ENCODE measurements at regions not wholly inside any gene's neighbourhood (a gene's known extent, or its start where the extent isn't known, plus 50 kb on each side); places are given as distances from the start of the nearest gene placed in this dataset.

- peak; percentile 70 to 71 for DNase-seq
Observed at GRCh38 chr19:29263305-29264135, 50.6 kb upstream of the UQCRFS1 start.

GRCh38 chr19:29264897-29265296, 51.9 kb upstream of the UQCRFS1 start:
- DNase-seq, result no peak

DNA sequence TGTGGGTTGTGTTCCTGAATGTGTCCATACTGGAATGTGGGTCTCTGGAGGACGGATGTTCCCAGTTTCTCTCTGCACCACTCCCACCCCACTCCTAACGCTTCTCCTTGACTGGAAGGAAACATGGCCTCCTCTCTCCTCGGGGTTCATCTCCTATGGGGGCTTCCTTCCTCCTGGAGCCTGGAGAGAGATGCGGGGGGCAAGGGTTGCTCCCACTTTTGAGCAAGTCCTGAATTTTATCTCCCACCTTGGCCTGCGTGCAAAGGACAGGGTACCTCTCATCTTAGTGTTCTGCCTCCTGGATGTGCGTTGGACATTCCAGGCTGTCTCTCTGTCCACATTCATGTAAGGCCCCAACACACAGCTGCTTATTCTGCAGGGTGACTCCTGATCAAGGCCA, 52.5 kb upstream of the UQCRFS1 start:
- DNase-seq, result no peak

GRCh38 chr19:29266001-29266400, 53.0 kb upstream of the UQCRFS1 start:
- DNase-seq, result no peak

- no peak for DNase-seq
Observed at GRCh38 chr19:29266603-29267002, 53.7 kb upstream of the UQCRFS1 start.

DNA sequence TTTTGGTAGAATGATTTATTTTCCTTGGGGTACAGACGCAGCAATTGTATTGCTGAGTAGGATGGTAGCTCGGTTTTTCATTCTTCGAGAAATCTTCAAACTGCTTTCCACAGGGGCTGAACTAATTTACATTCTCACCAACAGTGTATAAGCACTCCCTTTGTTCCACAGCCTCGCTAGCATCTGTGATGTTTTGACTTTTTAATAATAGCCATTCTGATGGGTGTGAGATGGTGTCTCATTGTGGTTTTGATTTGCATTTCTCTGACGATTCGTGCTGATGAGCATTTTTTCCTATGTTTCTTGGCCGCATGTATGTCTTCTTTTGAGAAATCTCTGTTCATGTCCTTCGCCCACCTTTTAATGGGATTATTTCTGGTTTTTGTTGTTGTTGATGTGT, 54.8 kb upstream of the UQCRFS1 start:
- no peak for DNase-seq

GRCh38 chr19:29268103-29268502, 55.2 kb upstream of the UQCRFS1 start:
- no peak for DNase-seq

- no peak for DNase-seq
Observed at GRCh38 chr19:29268721-29269393, 55.9 kb upstream of the UQCRFS1 start.

DNA sequence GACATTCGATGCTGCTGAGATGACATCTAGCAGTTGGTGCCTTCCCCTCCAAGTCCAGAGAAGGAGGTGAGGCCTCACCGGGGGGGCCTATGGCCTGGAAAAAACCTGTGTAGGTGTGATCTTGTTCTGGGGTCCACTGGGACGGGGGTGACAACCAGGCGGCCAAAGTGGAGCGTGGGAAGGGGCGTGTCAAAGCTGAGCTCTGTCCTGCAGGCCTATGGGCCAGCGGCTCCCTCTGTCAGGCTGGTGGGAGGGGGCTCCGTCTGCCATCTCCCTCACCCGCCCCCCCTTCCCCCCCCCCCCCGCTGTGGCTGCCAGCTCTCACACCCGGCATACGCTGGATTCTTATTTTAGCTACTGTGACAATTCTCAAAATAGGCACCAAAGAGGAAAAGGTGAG, 56.7 kb upstream of the UQCRFS1 start:
- DNase-seq, result no peak

DNA sequence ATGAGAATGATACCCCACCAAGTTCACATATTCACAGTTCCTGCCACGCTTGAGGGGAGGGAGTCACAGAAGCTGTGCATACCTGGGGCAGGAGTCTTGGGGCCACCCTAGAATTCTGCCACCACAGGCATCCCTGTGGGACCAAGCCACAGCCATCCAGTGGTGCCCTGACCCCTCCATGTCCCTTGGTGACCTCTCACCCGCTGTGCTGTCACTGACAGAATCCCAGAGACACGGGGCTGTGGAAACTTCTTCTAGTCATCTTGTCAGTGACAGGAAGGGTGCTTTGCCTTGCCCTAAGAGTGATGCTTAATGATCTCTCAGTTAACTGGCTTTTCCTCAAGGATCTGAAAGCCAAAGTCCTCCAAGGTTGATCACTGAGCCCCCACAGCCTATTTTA, 58.4 kb upstream of the UQCRFS1 start:
- no peak for DNase-seq

- no peak for DNase-seq
Observed at GRCh38 chr19:29271911-29272310, 59.0 kb upstream of the UQCRFS1 start.

- DNase-seq, result no peak
Observed at GRCh38 chr19:29273000-29273640, 60.2 kb upstream of the UQCRFS1 start.

DNA sequence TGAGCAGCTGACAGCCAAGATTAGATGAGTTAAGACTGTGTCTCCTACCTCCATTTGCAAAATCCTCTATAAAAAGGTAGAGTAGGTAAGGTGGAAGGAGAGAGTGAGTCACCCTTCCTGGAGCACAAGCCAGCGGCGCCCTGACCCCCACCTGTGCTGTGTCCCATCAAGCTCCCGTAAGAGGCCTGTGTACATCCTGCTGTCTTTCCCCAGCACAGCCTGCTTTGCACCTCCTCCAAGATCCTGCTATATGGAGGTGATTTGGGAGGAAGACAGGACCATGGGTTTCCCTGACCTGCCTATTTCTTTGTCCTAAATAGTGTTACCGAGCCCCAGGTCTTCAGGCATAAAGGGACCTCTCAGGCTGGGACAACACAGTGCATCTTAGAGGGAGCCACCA, 62.3 kb upstream of the UQCRFS1 start:
- DNase-seq, result no peak

DNA sequence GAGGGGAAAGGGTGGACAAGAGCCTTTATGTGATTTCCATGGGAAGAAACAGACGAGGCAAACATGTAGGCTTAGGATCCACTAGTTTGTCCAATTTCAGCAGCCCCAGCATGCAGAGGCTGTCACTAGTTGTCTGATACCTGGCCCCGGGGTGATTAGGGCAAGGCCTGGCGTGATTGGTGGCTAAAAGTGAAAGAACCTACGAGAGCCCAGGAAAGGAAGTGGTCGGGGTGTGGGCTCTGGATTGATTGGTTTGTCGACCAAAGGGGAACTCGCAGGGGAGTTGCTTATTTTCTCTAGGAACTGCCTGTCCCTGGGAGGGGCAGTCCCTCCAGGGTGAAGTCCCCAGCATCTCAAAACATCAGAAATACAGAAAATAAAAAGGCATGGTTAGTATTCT, 64.2 kb upstream of the UQCRFS1 start:
- DNase-seq, result peak; percentile 61 to 63

- no peak for DNase-seq
Observed at GRCh38 chr19:29278716-29279115, 65.8 kb upstream of the UQCRFS1 start.

GRCh38 chr19:29283366-29283765, 70.4 kb upstream of the UQCRFS1 start:
- DNase-seq, result no peak

- no peak for DNase-seq
Observed at GRCh38 chr19:29285187-29285687, 72.3 kb upstream of the UQCRFS1 start.

- no peak for DNase-seq
Observed at GRCh38 chr19:29285878-29286277, 72.9 kb upstream of the UQCRFS1 start.

GRCh38 chr19:29287061-29287460, 74.1 kb upstream of the UQCRFS1 start:
- no peak for DNase-seq

GRCh38 chr19:29288256-29288655, 75.3 kb upstream of the UQCRFS1 start:
- no peak for DNase-seq

- DNase-seq, result no peak
Observed at GRCh38 chr19:29289020-29289419, 76.1 kb upstream of the UQCRFS1 start.

- no peak for DNase-seq
Observed at GRCh38 chr19:29290853-29291252, 77.9 kb upstream of the UQCRFS1 start.

GRCh38 chr19:29292153-29292552, 79.2 kb upstream of the UQCRFS1 start:
- DNase-seq, result no peak

GRCh38 chr19:29292562-29292961, 79.6 kb upstream of the UQCRFS1 start:
- no peak for DNase-seq
